OCI-LY3 (cell line): ENCODE measurements at regions not wholly inside any gene's neighbourhood (a gene's known extent, or its start where the extent isn't known, plus 50 kb on each side); places are given as distances from the start of the nearest gene placed in this dataset.

Experiments
- CTCF ChIP-seq: fragments of 200-600, 300-600 bp; sonication (generic); IDR thresholded peaks from 2 replicates; pipeline ENCODE4 v1.5.1; 2014; ENCODE audit warnings: antibody characterized with exemption, low read length, low read depth
- EZH2phosphoT487 ChIP-seq: fragments of 200-600 bp; shearing (Covaris generic); IDR thresholded peaks from 2 replicates; pipeline ENCODE4 v1.6.1; 2018; ENCODE audit warnings: antibody characterized with exemption, mixed run types, low read depth

GRCh38 chr10:131657985-131658330, 242.8 kb upstream of the PPP2R2D start:
- TF ChIP-seq CTCF (no peak), EZH2phosphoT487 (no peak)
